HG03103 (cell line): ENCODE measurements at regions not wholly inside any gene's neighbourhood (a gene's known extent, or its start where the extent isn't known, plus 50 kb on each side); places are given as distances from the start of the nearest gene placed in this dataset.
A peak's percentile ranks its signal among the peaks of the same experiment; 100 is the strongest.

Source experiments
- ATAC-seq: cut with Tn5 transposase; IDR thresholded peaks from one replicate; pipeline ENCODE4 v1.9.1; 2021; ENCODE audit warnings: low read depth; ENCODE audit not compliant: unreplicated experiment

GRCh38 chr5:97832645-97833296, 649.7 kb upstream of the RIOK2 start:
- ATAC-seq: no peak

GRCh38 chr5:97834561-97834960, 651.5 kb upstream of the RIOK2 start:
- no peak for ATAC-seq

- no peak for ATAC-seq
Observed at GRCh38 chr5:97835112-97835511, 652.1 kb upstream of the RIOK2 start.

- ATAC-seq: no peak
Observed at GRCh38 chr5:97836816-97837215, 653.8 kb upstream of the RIOK2 start.

GRCh38 chr5:97838214-97838613, 655.2 kb upstream of the RIOK2 start:
- peak; percentile 89 for ATAC-seq

- no peak for ATAC-seq
Observed at GRCh38 chr5:97839341-97840086, 656.5 kb upstream of the RIOK2 start.

- no peak for ATAC-seq
Observed at GRCh38 chr5:97840643-97841042, 657.6 kb upstream of the RIOK2 start.

- no peak for ATAC-seq
Observed at GRCh38 chr5:97842687-97843086, 659.6 kb upstream of the RIOK2 start.

- ATAC-seq: no peak
Observed at GRCh38 chr5:97844797-97845196, 661.8 kb upstream of the RIOK2 start.

GRCh38 chr5:97846643-97847042, 663.6 kb upstream of the RIOK2 start:
- ATAC-seq: no peak

- no peak for ATAC-seq
Observed at GRCh38 chr5:97847920-97848631, 665.0 kb upstream of the RIOK2 start.

- ATAC-seq: no peak
Observed at GRCh38 chr5:97851036-97851435, 668.0 kb upstream of the RIOK2 start.

- ATAC-seq: no peak
Observed at GRCh38 chr5:97854871-97855762, 672.1 kb upstream of the RIOK2 start.

- ATAC-seq: no peak
Observed at GRCh38 chr5:97874491-97874890, 691.4 kb upstream of the RIOK2 start.

- ATAC-seq: no peak
Observed at GRCh38 chr5:97876272-97876671, 693.2 kb upstream of the RIOK2 start.

- no peak for ATAC-seq
Observed at GRCh38 chr5:97877588-97877987, 694.5 kb upstream of the RIOK2 start.

GRCh38 chr5:97888439-97888838, 705.4 kb upstream of the RIOK2 start:
- peak; percentile 77 for ATAC-seq

- no peak for ATAC-seq
Observed at GRCh38 chr5:97891971-97892370, 708.9 kb upstream of the RIOK2 start.

- no peak for ATAC-seq
Observed at GRCh38 chr5:97903742-97904141, 720.7 kb upstream of the RIOK2 start.

- no peak for ATAC-seq
Observed at GRCh38 chr5:97906135-97906534, 723.1 kb upstream of the RIOK2 start.
